ENCODE measurements at regions not wholly inside any gene's neighbourhood (a gene's known extent, or its start where the extent isn't known, plus 50 kb on each side); places are given as distances from the start of the nearest gene placed in this dataset.

GRCh38 chr17:70295731-70296130 is 126.4 kb downstream of the KCNJ2 start:
- DNase-seq (ENCODE audit: extremely low spot score): no peak
- Histone ChIP-seq H3K9me3 (no peaks in the 10 kb centered on the region), H3K4me1 (no peaks in the 10 kb centered on the region), H3K36me3 (no peaks in the 10 kb centered on the region), H3K27me3 (no peaks in the 10 kb centered on the region), H3K4me3 (no peak overlapping the region), H3K27ac (replicated peaks in 1 of 4) (no peak overlapping the region)
- intact Hi-C loops (cut with DNase I): no loop called here
- WGBS: 87% methylated on average over 1 of the region's 1 CpG
- TF ChIP-seq EP300 (IDR thresholded peaks at IDR 0.05) (no peak), POLR2AphosphoS5 (IDR thresholded peaks at IDR 0.05) (no peak), CTCF (IDR thresholded peaks at IDR 0.05) (no peak), POLR2A (IDR thresholded peaks at IDR 0.05; ENCODE audit: low read depth) (no peak)

- WGBS: 87% methylated on average over 2 of the region's 2 CpGs
- Histone ChIP-seq H3K4me1 (no peaks in the 10 kb centered on the region), H3K27me3 (no peaks in the 10 kb centered on the region), H3K27ac (replicated peaks in 1 of 4) (no peak overlapping the region), H3K36me3 (no peaks in the 10 kb centered on the region), H3K4me3 (no peak overlapping the region), H3K9me3 (no peaks in the 10 kb centered on the region)
- intact Hi-C loops (cut with DNase I): no loop called here
- TF ChIP-seq EP300 (IDR thresholded peaks at IDR 0.05) (no peak), POLR2AphosphoS5 (IDR thresholded peaks at IDR 0.05) (no peak), POLR2A (IDR thresholded peaks at IDR 0.05; ENCODE audit: low read depth) (no peak), CTCF (IDR thresholded peaks at IDR 0.05) (no peak)
- no peak for DNase-seq (ENCODE audit: extremely low spot score)
Observed at GRCh38 chr17:70296456-70296855, 127.1 kb downstream of the KCNJ2 start.

- Histone ChIP-seq H3K4me1 (no peaks in the 10 kb centered on the region), H3K36me3 (no peaks in the 10 kb centered on the region), H3K4me3 (no peak overlapping the region), H3K27ac (replicated peaks in 1 of 4) (no peak overlapping the region), H3K27me3 (no peaks in the 10 kb centered on the region), H3K9me3 (no peaks in the 10 kb centered on the region)
- intact Hi-C loops (cut with DNase I): no loop called here
- TF ChIP-seq POLR2A (IDR thresholded peaks at IDR 0.05; ENCODE audit: low read depth) (no peak), CTCF (IDR thresholded peaks at IDR 0.05) (no peak), EP300 (IDR thresholded peaks at IDR 0.05) (no peak), POLR2AphosphoS5 (IDR thresholded peaks at IDR 0.05) (no peak)
- 80% methylated on average over 2 of the region's 2 CpGs for WGBS
- DNase-seq (ENCODE audit: extremely low spot score): no peak
Observed at GRCh38 chr17:70297397-70297796, 128.1 kb downstream of the KCNJ2 start.

GRCh38 chr17:70298929-70299531 is 129.7 kb downstream of the KCNJ2 start:
- WGBS: 85% methylated on average over 8 of the region's 8 CpGs
- DNase-seq (ENCODE audit: extremely low spot score): no peak
- Histone ChIP-seq H3K4me1 (no peaks in the 10 kb centered on the region), H3K36me3 (no peaks in the 10 kb centered on the region), H3K27ac (replicated peaks in 1 of 4) (no peak overlapping the region), H3K9me3 (no peaks in the 10 kb centered on the region), H3K27me3 (no peaks in the 10 kb centered on the region), H3K4me3 (no peak overlapping the region)
- intact Hi-C loops (cut with DNase I): no loop called here
- TF ChIP-seq POLR2AphosphoS5 (IDR thresholded peaks at IDR 0.05): no peak
- TF ChIP-seq EP300 (IDR thresholded peaks at IDR 0.05): no peak
- TF ChIP-seq POLR2A (IDR thresholded peaks at IDR 0.05; ENCODE audit: low read depth): no peak
- TF ChIP-seq CTCF (IDR thresholded peaks at IDR 0.05): no peak
